ENCODE measurements at regions not wholly inside any gene's neighbourhood (a gene's known extent, or its start where the extent isn't known, plus 50 kb on each side); places are given as distances from the start of the nearest gene placed in this dataset.

GRCh38 chr5:129392681-129393080 is 67.4 kb upstream of the ADAMTS19 start:
- TF ChIP-seq CTCF (IDR thresholded peaks at IDR 0.05) (no peak), POLR2A (IDR thresholded peaks at IDR 0.05) (no peak)

All from uterus (tissue), 2 donors.